ENCODE measurements at regions not wholly inside any gene's neighbourhood (a gene's known extent, or its start where the extent isn't known, plus 50 kb on each side); places are given as distances from the start of the nearest gene placed in this dataset.

- Histone ChIP-seq H3K4me1 (ENCODE audit: insufficient read depth, poor library complexity, severe bottlenecking) (peaks cover 5% of the 10 kb centered on the region), H3K27ac (ENCODE audit: poor library complexity, severe bottlenecking) (no peak overlapping the region), H3K4me3 (ENCODE audit: severe bottlenecking) (no peak overlapping the region), H3K9me3 (ENCODE audit: severe bottlenecking) (no peaks in the 10 kb centered on the region), H3K27me3 (ENCODE audit: insufficient read depth, poor library complexity, severe bottlenecking) (no peaks in the 10 kb centered on the region), H3K36me3 (ENCODE audit: low read depth) (no peaks in the 10 kb centered on the region)
- ATAC-seq (ENCODE audit: low read depth) (no peak), DNase-seq (ENCODE audit: low spot score) (no peak)
- no peak for TF ChIP-seq CTCF (IDR thresholded peaks at IDR 0.05; ENCODE audit: poor library complexity, severe bottlenecking)
Measured at GRCh38 chr12:60324746-60325145, 728.9 kb downstream of the SLC16A7 start.

GRCh38 chr12:60333461-60333860 is 737.6 kb downstream of the SLC16A7 start:
- no peak for TF ChIP-seq CTCF (IDR thresholded peaks at IDR 0.05; ENCODE audit: poor library complexity, severe bottlenecking)
- Histone ChIP-seq H3K27me3 (ENCODE audit: insufficient read depth, poor library complexity, severe bottlenecking) (no peaks in the 10 kb centered on the region), H3K4me1 (ENCODE audit: insufficient read depth, poor library complexity, severe bottlenecking) (peaks cover 21% of the 10 kb centered on the region), H3K27ac (ENCODE audit: poor library complexity, severe bottlenecking) (no peak overlapping the region), H3K4me3 (ENCODE audit: severe bottlenecking) (no peak overlapping the region), H3K36me3 (ENCODE audit: low read depth) (no peaks in the 10 kb centered on the region; the same call in 1 of the 2 replicates), H3K9me3 (ENCODE audit: severe bottlenecking) (no peaks in the 10 kb centered on the region)
- DNase-seq (ENCODE audit: low spot score) (no peak), ATAC-seq (ENCODE audit: low read depth) (no peak)

GRCh38 chr12:60335745-60336144 is 739.9 kb downstream of the SLC16A7 start:
- Histone ChIP-seq H3K36me3 (ENCODE audit: low read depth) (no peaks in the 10 kb centered on the region; the same call in 1 of the 2 replicates), H3K27ac (ENCODE audit: poor library complexity, severe bottlenecking) (peak overlapping the region; percentile 20), H3K4me3 (ENCODE audit: severe bottlenecking) (no peak overlapping the region), H3K9me3 (ENCODE audit: severe bottlenecking) (no peaks in the 10 kb centered on the region), H3K4me1 (ENCODE audit: insufficient read depth, poor library complexity, severe bottlenecking) (peaks cover 17% of the 10 kb centered on the region), H3K27me3 (ENCODE audit: insufficient read depth, poor library complexity, severe bottlenecking) (no peaks in the 10 kb centered on the region)
- DNase-seq (ENCODE audit: low spot score) = no peak
- no peak for TF ChIP-seq CTCF (IDR thresholded peaks at IDR 0.05; ENCODE audit: poor library complexity, severe bottlenecking)
- peak; percentile 100 for ATAC-seq (ENCODE audit: low read depth)

GRCh38 chr12:60337839-60338549 is 742.2 kb downstream of the SLC16A7 start:
- peaks cover 17% of the 10 kb centered on the region for H3K4me1 ChIP-seq (ENCODE audit: insufficient read depth, poor library complexity, severe bottlenecking)
- H3K36me3 ChIP-seq (ENCODE audit: low read depth) = no peaks in the 10 kb centered on the region; the same call in 1 of the 2 replicates
- H3K27me3 ChIP-seq (ENCODE audit: insufficient read depth, poor library complexity, severe bottlenecking) = no peaks in the 10 kb centered on the region
- ATAC-seq (ENCODE audit: low read depth) (no peak), DNase-seq (ENCODE audit: low spot score) (no peak)
- H3K9me3 ChIP-seq (ENCODE audit: severe bottlenecking) = no peaks in the 10 kb centered on the region
- no peak overlapping the region for H3K27ac ChIP-seq (ENCODE audit: poor library complexity, severe bottlenecking)
- TF ChIP-seq CTCF (IDR thresholded peaks at IDR 0.05; ENCODE audit: poor library complexity, severe bottlenecking) = no peak
- H3K4me3 ChIP-seq (ENCODE audit: severe bottlenecking) = no peak overlapping the region

- Histone ChIP-seq H3K27me3 (ENCODE audit: insufficient read depth, poor library complexity, severe bottlenecking) (no peaks in the 10 kb centered on the region), H3K36me3 (ENCODE audit: low read depth) (no peaks in the 10 kb centered on the region), H3K4me1 (ENCODE audit: insufficient read depth, poor library complexity, severe bottlenecking) (peaks cover 14% of the 10 kb centered on the region), H3K9me3 (ENCODE audit: severe bottlenecking) (no peaks in the 10 kb centered on the region), H3K27ac (ENCODE audit: poor library complexity, severe bottlenecking) (no peak overlapping the region), H3K4me3 (ENCODE audit: severe bottlenecking) (no peak overlapping the region)
- DNase-seq (ENCODE audit: low spot score) = no peak
- TF ChIP-seq CTCF (IDR thresholded peaks at IDR 0.05; ENCODE audit: poor library complexity, severe bottlenecking) = no peak
- peak; percentile 72; the same call in 2 of the 3 replicates for ATAC-seq (ENCODE audit: low read depth)
Measured at GRCh38 chr12:60345442-60345841, 749.6 kb downstream of the SLC16A7 start.

Measured in RWPE2 (cell line).